ENCODE measurements at regions not wholly inside any gene's neighbourhood (a gene's known extent, or its start where the extent isn't known, plus 50 kb on each side); places are given as distances from the start of the nearest gene placed in this dataset.
"Not testable (repeated sequence)": the region's sequence is repeated elsewhere in the genome, so short reads cannot be mapped to it uniquely, and the experiment has no call there.

DNA sequence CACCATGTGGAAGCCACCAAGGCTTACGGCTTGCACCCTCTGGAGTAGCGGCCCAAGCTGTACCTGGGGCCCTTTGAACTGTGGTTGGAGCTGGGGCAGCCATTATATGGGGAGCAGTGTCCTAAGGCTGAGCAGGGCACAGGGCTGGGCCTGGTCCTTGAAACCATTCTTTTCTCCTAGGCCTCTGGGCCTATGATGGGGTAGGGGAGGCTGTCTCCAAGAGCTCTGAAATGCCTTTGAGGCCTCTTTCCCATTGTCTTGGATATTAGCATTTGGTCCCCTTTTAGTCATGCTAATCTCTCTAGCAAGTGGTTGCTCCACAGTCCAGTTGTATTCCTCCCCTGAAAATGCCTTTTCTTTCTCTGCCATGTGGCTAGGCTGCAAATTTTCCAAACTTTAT, 96.4 kb upstream of the ARX start:
- Histone ChIP-seq H3K27me3 (no peaks in the 10 kb centered on the region), H3K4me3 (no peak overlapping the region), H3K36me3 (no peaks in the 10 kb centered on the region), H3K9me3 (no peaks in the 10 kb centered on the region), H3K27ac (no peak overlapping the region), H3K4me1 (no peaks in the 10 kb centered on the region)
- no peak for TF ChIP-seq CTCF (IDR thresholded peaks at IDR 0.05)
- no peak for TF ChIP-seq POLR2A (IDR thresholded peaks at IDR 0.05)
- DNase-seq: no peak
- intact Hi-C loops (cut with DNase I): no loop called here
- 40% methylated on average over 1 of the region's 2 CpGs; no CpG with 5 or more reads in 1 of the 2 donors for WGBS, 2 donors

DNA sequence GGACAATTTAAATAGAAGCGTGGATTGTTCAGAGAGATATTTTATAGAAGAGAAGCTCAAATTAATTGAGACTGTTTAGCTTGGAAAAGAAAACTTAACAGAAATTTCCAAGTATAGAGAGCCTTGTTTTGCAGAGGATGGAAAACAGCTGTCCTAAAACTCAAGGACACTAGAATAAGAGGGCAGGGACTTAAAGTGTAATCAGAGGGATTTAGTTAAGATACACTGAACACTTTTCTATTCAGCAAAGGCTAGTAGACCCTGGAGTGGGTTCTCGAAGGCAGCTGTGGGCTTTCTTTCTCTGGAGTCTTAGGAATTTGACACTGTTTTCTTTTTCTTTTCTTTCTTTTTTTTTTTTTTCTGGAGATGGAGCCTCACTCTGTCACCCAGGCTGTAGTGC, 92.7 kb upstream of the ARX start:
- Histone ChIP-seq H3K27me3 (no peaks in the 10 kb centered on the region), H3K36me3 (no peaks in the 10 kb centered on the region), H3K4me1 (no peaks in the 10 kb centered on the region), H3K9me3 (no peaks in the 10 kb centered on the region), H3K4me3 (no peak overlapping the region), H3K27ac (no peak overlapping the region)
- 47 to 60% methylated on average over 2 of the region's 2 CpGs for WGBS, 2 donors
- TF ChIP-seq POLR2A (IDR thresholded peaks at IDR 0.05) (no peak), CTCF (IDR thresholded peaks at IDR 0.05) (no peak)
- no peak for DNase-seq
- intact Hi-C loops (cut with DNase I): no loop called here

DNA sequence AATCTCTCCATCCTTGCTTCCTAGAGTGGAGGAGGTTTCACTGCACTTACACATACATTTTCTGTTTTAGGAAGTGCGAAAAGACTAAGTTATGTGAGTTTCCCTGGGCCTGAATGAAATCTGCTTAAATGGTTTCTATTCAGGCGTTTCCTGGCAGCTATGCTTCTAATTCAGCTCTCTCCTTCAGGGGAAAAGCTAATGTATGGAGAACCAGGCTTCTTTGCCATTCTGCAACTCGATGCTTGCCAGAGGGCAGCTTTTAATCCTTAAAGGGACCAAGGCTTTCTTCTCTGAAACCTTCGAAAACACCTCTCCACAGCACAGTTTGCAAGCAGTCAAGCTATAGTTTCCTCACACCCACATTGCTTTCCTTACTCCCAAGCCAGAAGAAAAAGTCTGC, 89.5 kb upstream of the ARX start:
- intact Hi-C loops (cut with DNase I): no loop called here
- no peak overlapping the region for H3K27ac ChIP-seq
- H3K27me3 ChIP-seq: no peaks in the 10 kb centered on the region
- H3K4me1 ChIP-seq: no peaks in the 10 kb centered on the region
- no peak for TF ChIP-seq POLR2A (IDR thresholded peaks at IDR 0.05)
- no peaks in the 10 kb centered on the region for H3K9me3 ChIP-seq
- no peak for DNase-seq
- H3K36me3 ChIP-seq: no peaks in the 10 kb centered on the region
- WGBS, 2 donors: 28 to 29% methylated on average over 3 to 4 of the region's 4 CpGs
- H3K4me3 ChIP-seq: no peak overlapping the region

DNA sequence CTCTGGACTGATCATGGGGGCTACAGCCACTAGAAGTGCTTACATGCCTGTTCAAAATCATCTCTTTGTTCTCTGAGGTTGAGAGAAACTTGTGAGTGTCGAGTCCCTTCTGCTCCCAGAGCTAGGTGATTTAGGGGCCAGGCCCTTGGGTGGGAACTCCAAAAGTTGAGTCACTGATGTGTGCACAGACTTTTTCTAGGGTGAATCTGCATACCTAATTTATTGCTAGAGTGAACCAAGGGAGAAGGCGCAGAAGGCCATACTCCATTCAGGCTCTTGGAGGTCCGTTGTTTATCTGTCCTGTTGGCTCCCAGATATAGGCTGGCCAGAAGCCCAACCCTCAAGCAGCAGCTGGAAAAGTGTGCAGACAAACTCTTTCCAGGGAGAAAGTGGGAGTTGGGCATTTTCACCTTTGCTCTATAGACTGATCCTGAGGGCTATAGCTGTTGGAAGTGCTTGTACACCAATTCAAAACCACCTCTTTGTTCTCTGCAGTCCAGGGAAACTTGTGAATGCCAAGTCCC, 80.8 kb upstream of the ARX start:
- no peaks in the 10 kb centered on the region for H3K9me3 ChIP-seq
- DNase-seq: no peak
- 54% methylated on average over 2 to 3 of the region's 3 CpGs for WGBS, 2 donors
- H3K36me3 ChIP-seq: no peaks in the 10 kb centered on the region
- no peak overlapping the region for H3K4me3 ChIP-seq
- intact Hi-C loops (cut with DNase I): no loop called here
- TF ChIP-seq CTCF (IDR thresholded peaks at IDR 0.05) (no peak), POLR2A (IDR thresholded peaks at IDR 0.05) (no peak)
- no peak overlapping the region for H3K27ac ChIP-seq
- no peaks in the 10 kb centered on the region for H3K27me3 ChIP-seq
- H3K4me1 ChIP-seq: no peaks in the 10 kb centered on the region

DNA sequence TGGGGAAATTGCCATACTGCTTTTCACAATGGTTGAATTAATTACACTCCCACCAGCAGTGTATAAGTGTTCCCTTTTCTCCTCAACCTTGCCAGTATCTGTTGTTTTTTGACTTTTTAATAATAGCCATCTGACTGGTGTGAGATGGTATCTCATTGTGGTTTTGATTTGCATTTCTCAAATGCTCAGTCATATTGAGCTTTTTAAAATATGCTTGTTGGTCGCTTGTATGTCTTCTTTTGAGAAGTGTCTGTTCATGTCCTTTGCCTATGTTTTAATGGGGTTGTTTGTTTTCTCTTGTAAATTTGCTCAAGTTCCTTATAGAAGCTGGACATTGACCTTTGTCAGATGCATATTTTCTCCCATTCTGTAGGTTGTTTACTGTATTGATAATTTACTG, 75.4 kb upstream of the ARX start:
- H3K36me3 ChIP-seq; intact Hi-C loops (cut with DNase I); DNase-seq; H3K9me3 ChIP-seq; H3K27ac ChIP-seq; H3K4me3 ChIP-seq; H3K4me1 ChIP-seq; H3K27me3 ChIP-seq: not testable (repeated sequence)
- 44 to 67% methylated on average over 1 of the region's 1 CpG for WGBS, 2 donors

- TF ChIP-seq CTCF (IDR thresholded peaks at IDR 0.05): no peak
- TF ChIP-seq POLR2A (IDR thresholded peaks at IDR 0.05): no peak
- Histone ChIP-seq H3K4me3 (no peak overlapping the region), H3K27ac (no peak overlapping the region), H3K27me3 (no peaks in the 10 kb centered on the region), H3K4me1 (no peaks in the 10 kb centered on the region), H3K9me3 (no peaks in the 10 kb centered on the region), H3K36me3 (no peaks in the 10 kb centered on the region)
- WGBS, 2 donors: 77 to 88% methylated on average over 1 of the region's 1 CpG
- intact Hi-C loops (cut with DNase I): no loop called here
- DNase-seq: no peak
Measured at GRCh38 chrX:25084446-25084845, 68.7 kb upstream of the ARX start.
